ENCODE measurements at regions not wholly inside any gene's neighbourhood (a gene's known extent, or its start where the extent isn't known, plus 50 kb on each side); places are given as distances from the start of the nearest gene placed in this dataset.
"Not testable (repeated sequence)": the region's sequence is repeated elsewhere in the genome, so short reads cannot be mapped to it uniquely, and the experiment has no call there.

GRCh38 chr1:88298506-88298905 is 385.6 kb upstream of the PKN2 start:
- no peak for TF ChIP-seq POLR2A (IDR thresholded peaks at IDR 0.05; ENCODE audit: low read length)
- no peak for TF ChIP-seq GATA1 (IDR thresholded peaks at IDR 0.05; ENCODE audit: low read depth, low read length)
- no peak for DNase-seq

GRCh38 chr1:88300752-88301263 is 383.3 kb upstream of the PKN2 start:
- no peak for TF ChIP-seq GATA1 (IDR thresholded peaks at IDR 0.05; ENCODE audit: low read depth, low read length)
- TF ChIP-seq POLR2A (IDR thresholded peaks at IDR 0.05; ENCODE audit: low read length), result no peak

GRCh38 chr1:88302843-88303486 is 381.1 kb upstream of the PKN2 start:
- DNase-seq, result no peak

More at GRCh38 chr1:88300752-88301263, 383.3 kb upstream of the PKN2 start:
- DNase-seq, result no peak

GRCh38 chr1:88311265-88311664 is 372.8 kb upstream of the PKN2 start:
- TF ChIP-seq POLR2A (IDR thresholded peaks at IDR 0.05; ENCODE audit: low read length) (no peak), GATA1 (IDR thresholded peaks at IDR 0.05; ENCODE audit: low read depth, low read length) (no peak)
- no peak for DNase-seq

More at GRCh38 chr1:88302843-88303486, 381.1 kb upstream of the PKN2 start:
- TF ChIP-seq POLR2A (IDR thresholded peaks at IDR 0.05; ENCODE audit: low read length) (no peak), GATA1 (IDR thresholded peaks at IDR 0.05; ENCODE audit: low read depth, low read length) (no peak)

GRCh38 chr1:88311907-88312306 is 372.2 kb upstream of the PKN2 start:
- DNase-seq, result no peak
- TF ChIP-seq POLR2A (IDR thresholded peaks at IDR 0.05; ENCODE audit: low read length) (no peak), GATA1 (IDR thresholded peaks at IDR 0.05; ENCODE audit: low read depth, low read length) (no peak)

GRCh38 chr1:88317396-88317795 is 366.7 kb upstream of the PKN2 start:
- DNase-seq, result no peak
- TF ChIP-seq GATA1 (IDR thresholded peaks at IDR 0.05; ENCODE audit: low read depth, low read length) (no peak), POLR2A (IDR thresholded peaks at IDR 0.05; ENCODE audit: low read length) (no peak)

- TF ChIP-seq POLR2A (IDR thresholded peaks at IDR 0.05; ENCODE audit: low read length) (no peak), GATA1 (IDR thresholded peaks at IDR 0.05; ENCODE audit: low read depth, low read length) (no peak)
- DNase-seq, result no peak
Measured at GRCh38 chr1:88318740-88319139, 365.3 kb upstream of the PKN2 start.

- DNase-seq, result no peak
- no peak for TF ChIP-seq GATA1 (IDR thresholded peaks at IDR 0.05; ENCODE audit: low read depth, low read length)
- no peak for TF ChIP-seq POLR2A (IDR thresholded peaks at IDR 0.05; ENCODE audit: low read length)
Measured at GRCh38 chr1:88320291-88320690, 363.8 kb upstream of the PKN2 start.

GRCh38 chr1:88321706-88322105 is 362.4 kb upstream of the PKN2 start:
- no peak for TF ChIP-seq POLR2A (IDR thresholded peaks at IDR 0.05; ENCODE audit: low read length)
- TF ChIP-seq GATA1 (IDR thresholded peaks at IDR 0.05; ENCODE audit: low read depth, low read length), result no peak
- DNase-seq, result no peak

GRCh38 chr1:88324899-88325298 is 359.2 kb upstream of the PKN2 start:
- TF ChIP-seq POLR2A (IDR thresholded peaks at IDR 0.05; ENCODE audit: low read length), result no peak
- no peak for TF ChIP-seq GATA1 (IDR thresholded peaks at IDR 0.05; ENCODE audit: low read depth, low read length)
- DNase-seq, result no peak

GRCh38 chr1:88327391-88328267 is 356.4 kb upstream of the PKN2 start:
- TF ChIP-seq GATA1 (IDR thresholded peaks at IDR 0.05; ENCODE audit: low read depth, low read length) (no peak), POLR2A (IDR thresholded peaks at IDR 0.05; ENCODE audit: low read length) (no peak)
- DNase-seq, result no peak

- no peak for TF ChIP-seq GATA1 (IDR thresholded peaks at IDR 0.05; ENCODE audit: low read depth, low read length)
- no peak for TF ChIP-seq POLR2A (IDR thresholded peaks at IDR 0.05; ENCODE audit: low read length)
- DNase-seq, result no peak
Measured at GRCh38 chr1:88330201-88330600, 353.9 kb upstream of the PKN2 start.

- DNase-seq, result no peak
- TF ChIP-seq POLR2A (IDR thresholded peaks at IDR 0.05; ENCODE audit: low read length) (no peak), GATA1 (IDR thresholded peaks at IDR 0.05; ENCODE audit: low read depth, low read length) (no peak)
Measured at GRCh38 chr1:88333086-88333695, 350.9 kb upstream of the PKN2 start.

- no peak for DNase-seq
- TF ChIP-seq POLR2A (IDR thresholded peaks at IDR 0.05; ENCODE audit: low read length) (no peak), GATA1 (IDR thresholded peaks at IDR 0.05; ENCODE audit: low read depth, low read length) (no peak)
Measured at GRCh38 chr1:88341447-88341846, 342.6 kb upstream of the PKN2 start.

- DNase-seq, result not testable (repeated sequence)
Measured at GRCh38 chr1:88342081-88342480, 342.0 kb upstream of the PKN2 start.

Measured in erythroblast (primary cell).